Upper lobe of right lung (tissue), 1 donor: ENCODE measurements at regions not wholly inside any gene's neighbourhood (a gene's known extent, or its start where the extent isn't known, plus 50 kb on each side); places are given as distances from the start of the nearest gene placed in this dataset.

Experiments used
- ATAC-seq: fragments of 200-7000 bp; cut with Tn5 transposase; one replicate; pipeline ENCODE4 v1.9.1; 2020; ENCODE audit warnings: mild to moderate bottlenecking, moderate library complexity
- DNase-seq: peaks from one replicate; pipeline ENCODE4 v3.0.0-alpha.2; 2020
- H3K27ac ChIP-seq: fragments of 200-600 bp; one replicate; pipeline ENCODE4 v1.8.0; 2022
- H3K27me3 ChIP-seq: fragments of 200-600 bp; one replicate; pipeline ENCODE4 v1.8.0; 2022; ENCODE audit warnings: mild to moderate bottlenecking
- H3K36me3 ChIP-seq: fragments of 200-600 bp; one replicate; pipeline ENCODE4 v1.8.0; 2022
- H3K4me1 ChIP-seq: fragments of 200-600 bp; one replicate; pipeline ENCODE4 v1.8.0; 2022
- H3K4me3 ChIP-seq: fragments of 200-600 bp; one replicate; pipeline ENCODE4 v1.8.0; 2022; ENCODE audit warnings: mild to moderate bottlenecking
- H3K9me3 ChIP-seq: fragments of 200-600 bp; one replicate; pipeline ENCODE4 v1.8.0; 2022
- intact Hi-C: fragments of 100-400 bp; cut with DNase I; formaldehyde crosslinking; loops from one replicate; pipeline ENCODE4 v1.11.0; 2022
- TF ChIP-seq, protein P1 (sequence below): fragments of 200-600 bp; IDR thresholded peaks from one replicate; pipeline ENCODE4 v1.8.0; 2022; ENCODE audit warnings: antibody characterized with exemption
- donor health status: DM: no; HTN: yes; CAD: no; lungs with severe emphysema.

DNA sequence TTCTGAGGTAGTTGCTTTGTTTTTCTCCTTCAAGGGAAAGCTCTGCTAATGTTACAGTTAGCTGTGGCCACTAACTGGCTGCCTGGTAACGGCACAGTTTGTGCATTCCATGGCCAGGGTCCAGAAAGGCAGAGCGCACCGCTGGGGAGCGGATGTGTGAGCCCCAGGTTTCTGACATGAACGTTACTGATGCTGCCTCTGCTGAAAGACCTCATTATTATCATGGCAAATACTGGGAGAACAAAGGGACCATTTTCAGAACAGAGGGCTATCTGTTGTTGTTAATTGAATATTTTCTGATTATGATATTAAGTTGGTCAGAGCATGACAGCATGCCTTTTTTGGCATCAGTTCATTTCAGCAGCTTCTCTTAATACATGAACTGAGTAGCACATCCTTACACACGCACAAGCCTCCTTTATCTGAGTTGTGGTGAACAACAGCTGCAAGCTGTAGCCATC is 134.1 kb downstream of the NUDT12 start:
- H3K4me3 ChIP-seq, result no peak overlapping the region
- ATAC-seq, result no peak
- H3K4me1 ChIP-seq, result no peaks in the 10 kb centered on the region
- no peak overlapping the region for H3K27ac ChIP-seq
- no peaks in the 10 kb centered on the region for H3K9me3 ChIP-seq
- no peak for DNase-seq
- TF ChIP-seq, protein P1, sequence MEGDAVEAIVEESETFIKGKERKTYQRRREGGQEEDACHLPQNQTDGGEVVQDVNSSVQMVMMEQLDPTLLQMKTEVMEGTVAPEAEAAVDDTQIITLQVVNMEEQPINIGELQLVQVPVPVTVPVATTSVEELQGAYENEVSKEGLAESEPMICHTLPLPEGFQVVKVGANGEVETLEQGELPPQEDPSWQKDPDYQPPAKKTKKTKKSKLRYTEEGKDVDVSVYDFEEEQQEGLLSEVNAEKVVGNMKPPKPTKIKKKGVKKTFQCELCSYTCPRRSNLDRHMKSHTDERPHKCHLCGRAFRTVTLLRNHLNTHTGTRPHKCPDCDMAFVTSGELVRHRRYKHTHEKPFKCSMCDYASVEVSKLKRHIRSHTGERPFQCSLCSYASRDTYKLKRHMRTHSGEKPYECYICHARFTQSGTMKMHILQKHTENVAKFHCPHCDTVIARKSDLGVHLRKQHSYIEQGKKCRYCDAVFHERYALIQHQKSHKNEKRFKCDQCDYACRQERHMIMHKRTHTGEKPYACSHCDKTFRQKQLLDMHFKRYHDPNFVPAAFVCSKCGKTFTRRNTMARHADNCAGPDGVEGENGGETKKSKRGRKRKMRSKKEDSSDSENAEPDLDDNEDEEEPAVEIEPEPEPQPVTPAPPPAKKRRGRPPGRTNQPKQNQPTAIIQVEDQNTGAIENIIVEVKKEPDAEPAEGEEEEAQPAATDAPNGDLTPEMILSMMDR, result no peak
- no peaks in the 10 kb centered on the region for H3K36me3 ChIP-seq
- H3K27me3 ChIP-seq, result no peaks in the 10 kb centered on the region
- intact Hi-C loops, result no loop called here

DNA sequence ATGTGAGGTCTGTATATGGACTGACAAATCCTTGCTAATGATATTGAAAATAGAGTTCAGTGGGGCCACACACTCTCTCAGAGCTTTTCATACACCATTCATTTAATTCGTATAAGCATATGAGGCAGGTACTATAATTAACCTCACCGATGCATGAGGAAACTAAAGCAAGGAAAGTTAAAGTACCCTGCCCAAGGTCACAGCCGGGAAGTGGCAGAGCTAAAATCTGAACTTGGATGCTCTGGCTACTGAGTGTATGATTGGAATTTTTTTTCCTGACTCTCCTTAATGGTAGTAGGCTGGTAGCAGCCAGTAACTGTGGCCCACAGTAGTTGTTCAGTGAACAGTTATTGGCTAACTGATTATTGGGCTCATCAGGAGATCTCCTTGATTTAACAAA is 135.3 kb downstream of the NUDT12 start:
- no peak overlapping the region for H3K4me3 ChIP-seq
- no peaks in the 10 kb centered on the region for H3K9me3 ChIP-seq

DNA sequence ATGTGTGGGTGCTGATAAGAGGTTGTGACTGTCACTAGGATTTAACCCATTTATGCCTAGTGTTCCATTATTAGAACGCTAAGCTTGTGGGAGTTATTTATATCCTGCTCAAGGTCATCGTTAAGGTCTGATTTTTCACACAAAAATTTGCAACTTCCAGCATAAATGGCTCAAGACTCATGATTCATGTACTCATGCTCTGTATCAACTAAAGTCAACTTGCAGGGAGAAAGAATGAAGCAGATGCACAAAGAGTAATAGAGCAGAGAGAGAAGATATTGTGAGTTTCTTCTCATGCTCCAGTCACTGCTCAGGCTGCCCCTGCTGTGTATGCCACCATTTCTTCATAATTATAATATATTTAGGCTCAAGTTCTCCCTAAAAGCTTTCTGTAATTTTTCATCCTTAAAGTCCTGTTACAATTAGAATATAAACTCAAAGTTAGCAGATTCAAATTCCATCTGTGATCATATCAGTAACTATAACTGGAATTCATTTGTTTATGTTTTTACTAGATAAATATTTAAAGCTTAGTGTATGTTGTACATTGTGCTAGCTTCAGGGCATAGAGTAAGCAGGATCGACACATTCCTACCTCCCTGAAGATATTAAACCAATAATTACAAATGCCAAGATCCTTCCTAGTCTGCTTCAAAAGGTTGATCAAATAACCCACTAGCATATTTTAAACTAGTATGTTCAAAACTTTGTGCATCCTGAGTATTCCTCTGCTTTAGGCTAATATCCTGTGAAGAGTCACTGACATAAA is 136.7 kb downstream of the NUDT12 start:
- H3K27ac ChIP-seq, result no peak overlapping the region
- intact Hi-C loops, result no loop called here
- H3K4me1 ChIP-seq, result no peaks in the 10 kb centered on the region
- no peaks in the 10 kb centered on the region for H3K36me3 ChIP-seq
- H3K27me3 ChIP-seq, result no peaks in the 10 kb centered on the region
- DNase-seq, result no peak
- no peak overlapping the region for H3K4me3 ChIP-seq
- no peaks in the 10 kb centered on the region for H3K9me3 ChIP-seq
- TF ChIP-seq, protein P1, result no peak
- no peak for ATAC-seq

More for the DNA sequence above, 135.3 kb downstream of the NUDT12 start:
- TF ChIP-seq, protein P1, result no peak
- intact Hi-C loops, result no loop called here
- Histone ChIP-seq H3K27ac (no peak overlapping the region), H3K27me3 (no peaks in the 10 kb centered on the region), H3K36me3 (no peaks in the 10 kb centered on the region), H3K4me1 (no peaks in the 10 kb centered on the region)
- ATAC-seq (no peak), DNase-seq (no peak)

DNA sequence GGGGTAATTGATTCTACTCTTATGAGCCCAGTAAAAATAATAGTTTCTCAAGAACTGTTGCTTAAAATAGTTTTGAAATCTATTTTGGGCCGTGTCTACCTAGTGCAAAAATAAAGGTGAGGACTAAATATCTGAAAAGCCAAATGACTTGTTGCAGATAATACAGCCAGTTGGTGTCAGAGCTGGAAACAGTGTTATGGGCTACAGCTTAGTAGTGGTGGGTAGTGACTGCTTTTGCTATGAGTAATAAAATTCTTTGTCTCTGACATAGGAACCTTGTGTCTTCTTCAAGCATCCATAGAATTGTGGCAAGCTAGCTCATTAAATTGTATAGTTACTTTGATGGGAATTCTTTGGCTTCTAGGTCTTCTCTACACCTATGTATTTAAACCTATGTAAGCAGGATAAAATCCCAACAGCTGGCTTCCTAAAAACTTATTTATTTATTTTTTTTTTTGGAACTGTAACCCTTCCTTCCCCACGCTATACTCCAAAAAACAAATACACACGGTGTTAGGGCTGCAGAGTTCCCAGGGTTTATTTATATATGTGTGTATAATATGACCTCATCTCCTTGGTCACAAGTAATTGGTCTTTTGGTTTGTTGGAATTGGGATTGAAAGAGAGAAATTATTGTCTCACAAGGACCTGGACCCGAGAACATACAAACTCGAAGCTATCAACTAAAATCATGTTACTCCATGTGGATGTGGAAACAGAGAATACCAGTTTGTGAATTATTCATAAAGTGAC is 138.0 kb downstream of the NUDT12 start:
- no peak overlapping the region for H3K4me3 ChIP-seq
- no peaks in the 10 kb centered on the region for H3K9me3 ChIP-seq
- ATAC-seq (no peak), DNase-seq (no peak)
- H3K36me3 ChIP-seq, result no peaks in the 10 kb centered on the region
- H3K27me3 ChIP-seq, result no peaks in the 10 kb centered on the region
- H3K27ac ChIP-seq, result no peak overlapping the region
- H3K4me1 ChIP-seq, result no peaks in the 10 kb centered on the region
- intact Hi-C loops, result no loop called here
- TF ChIP-seq, protein P1, result no peak

DNA sequence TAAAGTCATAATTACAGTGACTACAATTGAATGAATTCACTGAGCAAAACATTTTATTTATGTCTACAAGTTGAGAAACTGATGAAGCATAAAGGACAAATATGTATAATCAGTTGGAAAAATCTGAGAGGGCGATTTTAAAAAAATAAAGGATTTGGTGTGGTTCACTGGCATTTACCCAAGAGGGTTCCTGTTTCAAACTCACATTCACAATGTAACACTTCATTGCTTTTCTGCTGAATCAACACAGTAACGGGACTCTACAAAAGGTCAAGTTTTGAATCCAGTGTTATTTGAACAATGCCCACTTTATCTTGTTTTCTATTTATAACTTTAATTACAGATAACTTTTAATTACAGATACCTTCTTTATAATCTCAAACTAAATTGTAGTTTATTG is 138.6 kb downstream of the NUDT12 start:
- DNase-seq, result no peak
- no peak for ATAC-seq

More for the DNA sequence above, 138.6 kb downstream of the NUDT12 start:
- intact Hi-C loops, result no loop called here
- Histone ChIP-seq H3K27me3 (no peaks in the 10 kb centered on the region), H3K36me3 (no peaks in the 10 kb centered on the region), H3K4me3 (no peak overlapping the region), H3K9me3 (no peaks in the 10 kb centered on the region), H3K27ac (no peak overlapping the region), H3K4me1 (no peaks in the 10 kb centered on the region)
- TF ChIP-seq, protein P1, result no peak
